HCT116 (cell line): ENCODE measurements at regions not wholly inside any gene's neighbourhood (a gene's known extent, or its start where the extent isn't known, plus 50 kb on each side); places are given as distances from the start of the nearest gene placed in this dataset.

Source experiments
- ATAC-seq: fragments of 200-7000 bp; cut with Tn5 transposase; 2 replicates; pipeline ENCODE4 v1.9.1; 2020; ENCODE audit warnings: mild to moderate bottlenecking, moderate library complexity
- BruUV-seq: library from RNA; stranded (reverse); fragments of 400-500 nt; replicated peaks from 2 replicates; lab custom pipeline; 2021; lab: Mats Ljungman, UMichigan
- CTCF ChIA-PET: fragments of 300-600 bp; sonication (Branson Sonifier 250); formaldehyde crosslinking; loops from one replicate; lab custom pipeline; 2021; ENCODE audit warnings: antibody characterized with exemption; lab: Charles Lee
- POLR2A ChIA-PET: fragments of 300-600, 350-600 bp; sonication (Branson Sonifier 250); formaldehyde crosslinking; loops from one replicate; lab custom pipeline; 2021; ENCODE audit warnings: antibody characterized with exemption; lab: Charles Lee
- RAD21 ChIA-PET, 2 experiments: fragments of 300-600 bp; sonication (Branson Sonifier 250); formaldehyde crosslinking; loops; one replicate each; lab custom pipeline; 2023; ENCODE audit warnings: low total read pairs in 2 of 2; ENCODE audit not compliant: uncharacterized antibody in 2 of 2, unreplicated experiment in 2 of 2, low non-redundant PET in 1 of 2; lab: Charles Lee
- DNase-seq: peaks from one replicate; pipeline ENCODE4 v3.0.0-alpha.2; 2010; ENCODE audit warnings: low read depth, low spot score
- H2AFZ ChIP-seq: fragments of 200-600 bp; shearing (Covaris generic), sonication (generic); 2 replicates; pipeline ENCODE4 v1.6.1; 2017; ENCODE audit warnings: low read depth, mixed run types, mixed read lengths, antibody characterized with exemption, low read length; ENCODE audit not compliant: poor library complexity, severe bottlenecking
- H3K27ac ChIP-seq: 2 replicates; pipeline ENCODE4 v1.5.1; 2012; ENCODE audit warnings: low read depth, low read length
- H3K27me3 ChIP-seq: fragments of 200-600 bp; sonication (generic); 2 replicates; pipeline ENCODE4 v1.6.1; 2016; ENCODE audit warnings: mixed run types, low read length, mixed read lengths; ENCODE audit not compliant: insufficient read depth
- H3K36me3 ChIP-seq, 2 experiments: fragments of 200-500 bp in 1 of 2; fragments of 200-600 bp in 1 of 2; sonication (Bioruptor generic) in 1 of 2; sonication (generic) in 1 of 2; 2 replicates each; pipeline versions ENCODE4 v1.5.1 to v1.6.1; 2014 to 2016; ENCODE audit warnings: low read length in 2 of 2, inconsistent platforms in 1 of 2, mixed read lengths in 1 of 2, mixed run types in 1 of 2; ENCODE audit not compliant: insufficient read depth in 2 of 2, control insufficient read depth in 1 of 2
- H3K4me1 ChIP-seq, 2 experiments: fragments of 200-600 bp in 1 of 2; sonication (generic) in 1 of 2; 2 replicates each; pipeline versions ENCODE4 v1.5.1 to v1.6.1; 2012 to 2017; ENCODE audit warnings: low read length in 2 of 2, inconsistent platforms in 1 of 2, mild to moderate bottlenecking in 1 of 2, mixed read lengths in 1 of 2, mixed run types in 1 of 2, moderate library complexity in 1 of 2; ENCODE audit not compliant: insufficient read depth in 2 of 2, control insufficient read depth in 1 of 2
- H3K4me2 ChIP-seq: fragments of 200-600 bp; sonication (generic); 2 replicates; pipeline ENCODE4 v1.6.1; 2017; ENCODE audit warnings: mixed run types, low read length, mixed read lengths
- H3K4me3 ChIP-seq, 2 experiments: fragments of 200-600 bp in 1 of 2; sonication (generic) in 1 of 2; replicated peaks in 1 of 2; 2 replicates each; pipeline ENCODE4 v1.5.1; 2011 to 2016; ENCODE audit warnings: low read length in 2 of 2, control low read depth in 1 of 2, low read depth in 1 of 2, mild to moderate bottlenecking in 1 of 2, mixed read lengths in 1 of 2, mixed run types in 1 of 2
- H3K79me2 ChIP-seq: fragments of 200-600 bp; sonication (generic); 2 replicates; pipeline ENCODE4 v1.6.1; 2017; ENCODE audit warnings: mild to moderate bottlenecking, mixed run types, low read length, moderate library complexity, mixed read lengths; ENCODE audit not compliant: insufficient read depth
- H3K9ac ChIP-seq: fragments of 200-600 bp; sonication (generic); 2 replicates; pipeline ENCODE4 v1.6.1; 2016; ENCODE audit warnings: low read length, mixed read lengths
- H3K9me2 ChIP-seq: fragments of 200-600 bp; sonication (generic), shearing (Covaris generic); 2 replicates; pipeline ENCODE4 v1.6.1; 2017; ENCODE audit warnings: mixed run types, mild to moderate bottlenecking, moderate library complexity; ENCODE audit not compliant: insufficient read depth
- H3K9me3 ChIP-seq, 2 experiments: fragments of 200-500 bp in 1 of 2; fragments of 200-600 bp in 1 of 2; sonication (Bioruptor generic) in 1 of 2; sonication (generic) in 1 of 2; 2 replicates each; pipeline ENCODE4 v1.6.1; 2014 to 2017; ENCODE audit warnings: low read length in 2 of 2, mixed read lengths in 2 of 2, inconsistent platforms in 1 of 2, low read depth in 1 of 2, mild to moderate bottlenecking in 1 of 2, mixed run types in 1 of 2, moderate library complexity in 1 of 2; ENCODE audit not compliant: control insufficient read depth in 1 of 2, insufficient read depth in 1 of 2
- H4K20me1 ChIP-seq: fragments of 200-600 bp; sonication (generic), shearing (Covaris generic); 2 replicates; pipeline ENCODE4 v1.6.1; 2017; ENCODE audit warnings: mixed run types, mild to moderate bottlenecking, moderate library complexity; ENCODE audit not compliant: insufficient read depth
- ATF3 ChIP-seq: IDR thresholded peaks from 2 replicates; pipeline ENCODE4 v1.6.1; 2012
- EGR1 ChIP-seq: IDR thresholded peaks from 2 replicates; pipeline ENCODE4 v1.6.1; 2012; ENCODE audit warnings: low read depth
- ELF1 ChIP-seq: IDR thresholded peaks from 2 replicates; pipeline ENCODE4 v1.6.1; 2012; ENCODE audit warnings: low read depth, borderline replicate concordance
- EZH2 ChIP-seq: fragments of 200-600 bp; sonication (generic); IDR thresholded peaks from 2 replicates; pipeline ENCODE4 v1.6.1; 2017; ENCODE audit warnings: antibody characterized with exemption, mixed run types
- EZH2phosphoT487 ChIP-seq: fragments of 200-600 bp; IDR thresholded peaks from 2 replicates; pipeline ENCODE4 v1.6.1; 2018; ENCODE audit warnings: antibody characterized with exemption, borderline replicate concordance
- FOSL1 ChIP-seq: IDR thresholded peaks from 2 replicates; pipeline ENCODE4 v1.6.1; 2012; ENCODE audit warnings: low read depth
- MAX ChIP-seq: IDR thresholded peaks from 2 replicates; pipeline ENCODE4 v1.6.1; 2012
- POLR2A ChIP-seq: IDR thresholded peaks from 2 replicates; pipeline ENCODE4 v1.7.0; 2011; ENCODE audit warnings: borderline replicate concordance; ENCODE audit not compliant: insufficient read depth, insufficient read length; ENCODE audit errors: extremely low read depth
- POLR2AphosphoS5 ChIP-seq: IDR thresholded peaks from 2 replicates; pipeline ENCODE4 v1.6.1; 2011; ENCODE audit warnings: mild to moderate bottlenecking, low read depth, low read length, moderate library complexity
- RAD21 ChIP-seq: IDR thresholded peaks from 2 replicates; pipeline ENCODE4 v1.6.1; 2012; ENCODE audit warnings: low read depth, mild to moderate bottlenecking
- REST ChIP-seq: IDR thresholded peaks from 2 replicates; pipeline ENCODE4 v1.6.1; 2012; ENCODE audit warnings: low read depth
- SIN3A ChIP-seq: IDR thresholded peaks from 2 replicates; pipeline ENCODE4 v1.6.1; 2012; ENCODE audit warnings: low read depth
- SRF ChIP-seq: IDR thresholded peaks from 2 replicates; pipeline ENCODE4 v1.6.1; 2012; ENCODE audit warnings: low read depth
- YY1 ChIP-seq: IDR thresholded peaks from 2 replicates; pipeline ENCODE4 v1.6.1; 2011; ENCODE audit warnings: low read length, low read depth, moderate library complexity, mild to moderate bottlenecking; ENCODE audit not compliant: insufficient replicate concordance; ENCODE audit errors: extremely low read depth
- ZBTB33 ChIP-seq: IDR thresholded peaks from 2 replicates; pipeline ENCODE4 v1.6.1; 2011; ENCODE audit warnings: mild to moderate bottlenecking, low read length, moderate library complexity; ENCODE audit not compliant: insufficient replicate concordance; ENCODE audit errors: extremely low read depth
- ZFX ChIP-seq: fragments of 450-650 bp; IDR thresholded peaks from 2 replicates; pipeline ENCODE4 v1.6.1; 2017
- ZNF274 ChIP-seq: fragments of 200-500 bp; sonication (Bioruptor generic); IDR thresholded peaks from 2 replicates; pipeline ENCODE4 v1.6.1; 2014; ENCODE audit warnings: mild to moderate bottlenecking, low read depth, low read length, inconsistent platforms
- intact Hi-C: fragments of 100-400 bp; cut with micrococcal nuclease; formaldehyde crosslinking; loops from 2 replicates; pipeline ENCODE4 v1.10.0; 2022

GRCh38 chr19:33982706-33983105 lies 186.0 kb downstream of the KCTD15 start:
- DNase-seq (no peak), ATAC-seq (no peak)
- no peak overlapping the region for H3K4me2 ChIP-seq
- no peaks in the 10 kb centered on the region for H3K9me2 ChIP-seq
- H3K36me3 ChIP-seq: no peaks in the 10 kb centered on the region
- H3K9ac ChIP-seq: no peak overlapping the region
- no peak overlapping the region for H3K4me3 ChIP-seq
- H3K9me3 ChIP-seq: peaks cover 0 to 9% of the 10 kb centered on the region in 2 experiments; a peak in 1 of 4 replicates
- no peak for TF ChIP-seq MAX
- no peak for TF ChIP-seq YY1
- TF ChIP-seq ATF3: no peak
- no peak for TF ChIP-seq SIN3A
- no peak for TF ChIP-seq FOSL1
- no peak for TF ChIP-seq ELF1
- TF ChIP-seq SRF: no peak
- no peak for TF ChIP-seq ZFX
- no peak for TF ChIP-seq EGR1
- no peak for TF ChIP-seq POLR2AphosphoS5
- no peak for TF ChIP-seq POLR2A
- no peak for TF ChIP-seq ZNF274
- TF ChIP-seq EZH2phosphoT487: no peak
- no peak for TF ChIP-seq EZH2
- TF ChIP-seq RAD21: no peak
- no peak for TF ChIP-seq REST
- no peak for TF ChIP-seq ZBTB33
- H4K20me1 ChIP-seq: no peaks in the 10 kb centered on the region
- H3K79me2 ChIP-seq: no peaks in the 10 kb centered on the region
- H2AFZ ChIP-seq: no peak overlapping the region
- H3K4me1 ChIP-seq: no peaks in the 10 kb centered on the region
- no TSS peak for BruUV-seq
- intact Hi-C loops: no loop called here
- ChIA-PET POLR2A (no interaction called here), CTCF (no interaction called here), RAD21 (no interaction called here)
- H3K27me3 ChIP-seq: no peaks in the 10 kb centered on the region
- no peak overlapping the region for H3K27ac ChIP-seq
